ENCODE measurements at regions not wholly inside any gene's neighbourhood (a gene's known extent, or its start where the extent isn't known, plus 50 kb on each side); places are given as distances from the start of the nearest gene placed in this dataset.

- no peaks in the 10 kb centered on the region for H3K27me3 ChIP-seq (ENCODE audit: low read depth)
- H3K4me3 ChIP-seq: no peak overlapping the region
- H3K9me3 ChIP-seq (replicated peaks): no peaks in the 10 kb centered on the region
- no peaks in the 10 kb centered on the region for H3K4me1 ChIP-seq
- DNase-seq: no peak
- TF ChIP-seq CTCF (IDR thresholded peaks at IDR 0.05; ENCODE audit: borderline replicate concordance): no peak
- H3K36me3 ChIP-seq: no peaks in the 10 kb centered on the region
- H3K27ac ChIP-seq (replicated peaks): no peak overlapping the region
- intact Hi-C loops (cut with micrococcal nuclease): no loop called here
Observed at GRCh38 chr1:83716641-83717040, 282.3 kb downstream of the TTLL7 start.

GRCh38 chr1:83715550-83715949, 283.4 kb downstream of the TTLL7 start:
- no peak overlapping the region for H3K4me3 ChIP-seq
- no peak overlapping the region for H3K27ac ChIP-seq (replicated peaks)
- H3K9me3 ChIP-seq (replicated peaks): no peaks in the 10 kb centered on the region
- no peaks in the 10 kb centered on the region for H3K36me3 ChIP-seq
- DNase-seq: no peak
- intact Hi-C loops (cut with micrococcal nuclease): no loop called here
- no peak for TF ChIP-seq CTCF (IDR thresholded peaks at IDR 0.05; ENCODE audit: borderline replicate concordance)
- peaks cover under 1% of the 10 kb centered on the region for H3K4me1 ChIP-seq
- no peaks in the 10 kb centered on the region for H3K27me3 ChIP-seq (ENCODE audit: low read depth)

- TF ChIP-seq CTCF (IDR thresholded peaks at IDR 0.05; ENCODE audit: borderline replicate concordance): no peak
- intact Hi-C loops (cut with micrococcal nuclease): no loop called here
- no peak for DNase-seq
- Histone ChIP-seq H3K27me3 (ENCODE audit: low read depth) (no peaks in the 10 kb centered on the region), H3K4me1 (peaks cover 6% of the 10 kb centered on the region), H3K4me3 (no peak overlapping the region), H3K27ac (replicated peaks) (no peak overlapping the region), H3K9me3 (replicated peaks) (no peaks in the 10 kb centered on the region), H3K36me3 (no peaks in the 10 kb centered on the region)
Observed at GRCh38 chr1:83709662-83710061, 289.3 kb downstream of the TTLL7 start.

GRCh38 chr1:83706354-83706938, 292.5 kb downstream of the TTLL7 start:
- Histone ChIP-seq H3K4me1 (peaks cover 6% of the 10 kb centered on the region), H3K9me3 (replicated peaks) (no peaks in the 10 kb centered on the region), H3K27me3 (ENCODE audit: low read depth) (no peaks in the 10 kb centered on the region), H3K27ac (replicated peaks) (no peak overlapping the region), H3K36me3 (no peaks in the 10 kb centered on the region), H3K4me3 (no peak overlapping the region)
- TF ChIP-seq CTCF (IDR thresholded peaks at IDR 0.05; ENCODE audit: borderline replicate concordance): no peak
- DNase-seq: no peak
- intact Hi-C loops (cut with micrococcal nuclease): no loop called here

- Histone ChIP-seq H3K27me3 (ENCODE audit: low read depth) (no peaks in the 10 kb centered on the region), H3K9me3 (replicated peaks) (no peaks in the 10 kb centered on the region), H3K4me1 (peaks cover under 1% of the 10 kb centered on the region), H3K4me3 (no peak overlapping the region), H3K27ac (replicated peaks) (no peak overlapping the region), H3K36me3 (no peaks in the 10 kb centered on the region)
- no peak for TF ChIP-seq CTCF (IDR thresholded peaks at IDR 0.05; ENCODE audit: borderline replicate concordance)
- no peak for DNase-seq
- intact Hi-C loops (cut with micrococcal nuclease): no loop called here
Observed at GRCh38 chr1:83705091-83705490, 293.8 kb downstream of the TTLL7 start.

Data from left ventricle myocardium inferior (tissue), 1 donor.